Activated CD4-positive, CD25-positive, alpha-beta regulatory T cell treated with anti-CD3 and anti-CD28 coated beads, Interleukin-2, amount 50 U/mL, for 24 hours (primary cell): ENCODE measurements at regions not wholly inside any gene's neighbourhood (a gene's known extent, or its start where the extent isn't known, plus 50 kb on each side); places are given as distances from the start of the nearest gene placed in this dataset.

Experiments used
- ATAC-seq, 2 donors: fragments of 150-1000 bp; cut with Tn5 transposase; one replicate each; pipeline ENCODE4 v1.10.0; 2021; ENCODE audit warnings: mild to moderate bottlenecking in 1 of 2, moderate library complexity in 1 of 2

DNA sequence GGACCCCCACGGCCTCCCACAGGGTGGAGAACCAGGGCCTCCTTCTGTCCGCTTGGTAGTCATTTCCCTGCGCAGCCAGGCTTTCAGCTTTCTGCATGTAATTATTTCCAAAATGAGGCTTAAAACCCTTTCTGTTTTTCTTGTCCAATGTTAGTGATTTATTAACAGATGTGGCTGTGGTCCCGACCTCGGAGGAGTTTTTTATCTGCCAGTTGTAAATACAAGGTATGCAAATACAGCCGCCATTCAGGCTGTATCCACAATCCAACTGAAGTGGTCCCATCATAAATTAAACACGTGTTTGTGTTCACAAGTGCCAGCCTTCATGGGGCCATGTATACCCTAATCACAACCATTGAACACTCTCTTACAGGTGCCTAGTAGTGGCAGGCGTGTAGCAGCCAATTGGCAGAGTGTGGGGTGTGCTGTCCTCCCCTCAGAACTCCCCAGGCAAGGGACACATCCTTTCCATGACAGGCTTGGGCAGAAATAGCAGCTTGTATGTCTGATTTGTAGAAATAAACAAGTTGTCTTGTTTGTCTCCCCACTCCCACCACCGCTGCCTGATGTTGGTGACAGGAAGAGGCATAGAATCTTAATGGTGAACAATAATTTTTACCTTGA is 251.3 kb upstream of the MKI67 start:
- ATAC-seq = no peak

GRCh38 chr10:128377988-128378387 is 251.8 kb upstream of the MKI67 start:
- ATAC-seq = no peak

- no peak for ATAC-seq
Observed at GRCh38 chr10:128380946-128381345, 254.7 kb upstream of the MKI67 start.

GRCh38 chr10:128382225-128382624 is 256.0 kb upstream of the MKI67 start:
- no peak for ATAC-seq

GRCh38 chr10:128384831-128385230 is 258.6 kb upstream of the MKI67 start:
- ATAC-seq = no peak

GRCh38 chr10:128386231-128386630 is 260.0 kb upstream of the MKI67 start:
- no peak for ATAC-seq

GRCh38 chr10:128386816-128387604 is 260.8 kb upstream of the MKI67 start:
- no peak for ATAC-seq

- no peak for ATAC-seq
Observed at GRCh38 chr10:128390596-128390995, 264.4 kb upstream of the MKI67 start.

DNA sequence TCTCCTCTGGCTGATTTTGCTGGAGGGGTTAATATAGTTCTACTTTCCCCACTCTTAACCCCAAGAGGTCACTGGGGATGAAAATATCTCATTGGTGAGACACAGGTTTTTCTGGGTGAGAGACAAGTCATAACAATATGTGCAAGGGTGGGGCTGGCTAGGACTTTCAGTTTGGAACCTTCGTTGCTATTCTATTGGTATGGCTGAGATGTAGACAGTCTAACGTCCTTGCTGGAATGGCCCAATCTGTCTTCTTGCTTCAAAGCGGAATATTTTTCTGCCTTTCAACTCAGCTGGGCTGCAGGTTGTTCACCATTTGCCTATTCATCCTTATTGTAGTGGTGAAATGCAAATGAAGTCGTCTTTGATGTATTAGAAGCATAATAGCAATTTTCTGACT is 267.3 kb upstream of the MKI67 start:
- ATAC-seq = no peak

DNA sequence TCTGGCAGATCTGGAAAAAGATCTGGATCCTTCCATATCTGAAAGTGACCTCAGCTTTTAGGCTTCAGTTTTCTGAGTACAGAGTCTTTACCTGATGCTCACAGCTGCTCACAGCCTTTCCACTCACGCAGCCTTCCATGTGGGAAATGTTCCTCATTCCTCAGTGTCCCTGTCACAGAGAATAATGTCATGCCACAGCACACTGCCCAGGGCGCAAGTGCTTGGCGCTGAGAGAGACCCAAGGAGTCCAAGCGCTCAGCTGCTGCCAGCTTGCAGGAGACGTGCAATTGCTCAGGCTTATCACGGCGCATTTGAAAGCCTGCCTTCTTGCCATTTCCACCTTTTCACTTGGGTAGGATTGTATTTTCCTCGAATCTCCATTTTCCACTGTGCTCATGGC is 271.9 kb upstream of the MKI67 start:
- ATAC-seq = no peak

- ATAC-seq = no peak
Observed at GRCh38 chr10:128398999-128399398, 272.8 kb upstream of the MKI67 start.

GRCh38 chr10:128400564-128400963 is 274.3 kb upstream of the MKI67 start:
- no peak for ATAC-seq

DNA sequence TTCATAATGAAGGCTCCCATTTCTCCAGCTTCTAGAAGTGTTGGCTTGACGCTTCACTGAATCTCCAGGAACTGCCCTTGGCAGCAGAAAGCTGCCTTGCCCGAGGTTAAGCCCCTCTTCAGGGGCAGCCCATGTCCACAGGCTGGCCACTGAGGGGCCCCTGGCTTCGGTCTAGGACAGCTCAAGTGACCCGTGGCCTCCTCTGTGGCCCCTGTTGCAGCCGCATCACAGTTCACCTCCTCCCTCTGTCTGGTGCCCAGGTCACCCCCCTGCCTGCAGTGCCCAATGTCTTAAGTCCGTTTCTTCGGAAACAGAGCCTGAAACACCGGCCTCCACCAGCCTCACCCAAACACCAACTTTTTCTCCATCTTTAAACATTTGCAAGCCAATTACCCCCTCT is 279.2 kb upstream of the MKI67 start:
- ATAC-seq = no peak

GRCh38 chr10:128411643-128412042 is 285.4 kb upstream of the MKI67 start:
- no peak for ATAC-seq

GRCh38 chr10:128414568-128414967 is 288.3 kb upstream of the MKI67 start:
- ATAC-seq = no peak

DNA sequence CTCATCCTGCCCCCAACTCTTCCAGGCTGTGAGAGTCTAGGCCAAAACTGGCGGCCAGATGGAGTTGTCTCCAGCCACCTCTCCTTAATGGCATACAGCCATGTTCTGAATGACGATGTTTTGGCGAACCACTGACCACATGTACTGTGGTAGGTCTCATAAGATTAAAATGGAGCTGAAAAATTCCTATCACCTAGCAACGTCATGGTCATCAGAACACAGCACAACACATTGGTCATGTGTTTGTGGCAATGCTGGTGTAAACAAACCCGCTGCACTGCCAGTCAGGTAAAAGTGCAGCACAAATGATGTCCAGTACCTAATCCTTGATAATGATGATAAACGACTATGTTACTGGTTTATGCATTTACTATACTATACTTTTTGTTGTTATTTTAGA is 290.0 kb upstream of the MKI67 start:
- ATAC-seq = no peak

- no peak for ATAC-seq
Observed at GRCh38 chr10:128417826-128418225, 291.6 kb upstream of the MKI67 start.

DNA sequence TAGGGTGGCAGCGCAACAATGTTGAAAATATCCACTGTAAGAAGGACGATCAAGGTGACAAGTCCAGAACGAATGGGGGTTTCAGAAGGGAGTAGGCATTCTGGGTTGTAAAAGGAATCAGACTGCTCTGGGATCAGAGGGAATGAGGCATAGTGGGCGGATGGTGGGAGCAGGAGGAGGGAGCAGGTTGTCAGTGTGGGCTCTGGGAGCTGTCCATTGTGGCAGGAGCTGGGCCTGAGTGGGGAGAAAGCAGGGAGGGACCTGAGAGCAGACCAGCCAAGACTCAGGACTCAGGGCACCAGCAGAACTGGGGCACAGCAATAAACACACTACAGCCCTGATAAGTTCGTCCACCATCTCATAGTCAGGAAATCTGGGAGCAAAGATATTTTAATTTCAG is 292.6 kb upstream of the MKI67 start:
- ATAC-seq = no peak

DNA sequence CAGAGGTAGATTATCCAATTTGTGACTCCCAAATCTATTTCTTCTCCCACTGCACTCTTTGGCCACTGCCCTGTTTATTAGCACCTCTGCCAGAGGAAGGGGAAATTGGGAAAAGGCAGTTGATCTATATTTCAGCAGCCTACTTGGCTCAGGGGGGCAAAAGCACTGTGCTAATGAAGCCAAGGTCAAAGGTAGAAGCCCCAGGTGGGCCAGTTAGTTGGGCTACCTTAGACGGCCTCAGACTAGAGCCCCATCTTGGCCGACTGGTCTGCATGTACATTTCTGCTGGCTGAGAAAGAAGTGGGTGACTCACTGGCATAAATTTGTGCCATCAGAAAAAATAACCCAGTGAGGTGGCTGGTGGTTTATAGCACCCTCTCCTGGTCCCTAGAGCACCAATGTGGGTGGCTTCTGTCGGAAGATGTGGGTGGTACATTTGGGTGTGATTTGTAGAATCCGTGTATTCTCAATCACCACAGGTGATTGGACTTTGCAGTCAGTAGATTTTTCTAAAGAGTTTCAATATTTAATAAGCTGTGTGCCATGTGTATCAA is 293.3 kb upstream of the MKI67 start:
- ATAC-seq = no peak

DNA sequence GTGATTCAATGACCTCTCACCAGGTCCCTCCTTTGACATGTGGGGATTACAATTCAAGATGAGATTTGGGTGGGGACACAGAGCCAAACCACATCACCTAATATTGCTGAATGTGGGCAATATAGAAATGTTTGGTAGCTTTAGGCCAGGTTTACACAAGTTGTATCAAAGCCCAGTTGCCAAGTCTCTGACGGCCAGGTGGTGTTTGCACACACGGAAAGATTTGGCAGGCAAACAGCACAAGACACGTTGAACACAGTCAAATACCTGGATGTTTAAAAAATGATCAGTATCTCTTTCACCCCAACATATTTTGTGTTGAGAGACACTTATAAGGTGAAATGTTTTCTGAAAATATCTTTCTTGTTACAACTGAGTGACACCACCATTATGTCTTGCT is 294.4 kb upstream of the MKI67 start:
- ATAC-seq = no peak

DNA sequence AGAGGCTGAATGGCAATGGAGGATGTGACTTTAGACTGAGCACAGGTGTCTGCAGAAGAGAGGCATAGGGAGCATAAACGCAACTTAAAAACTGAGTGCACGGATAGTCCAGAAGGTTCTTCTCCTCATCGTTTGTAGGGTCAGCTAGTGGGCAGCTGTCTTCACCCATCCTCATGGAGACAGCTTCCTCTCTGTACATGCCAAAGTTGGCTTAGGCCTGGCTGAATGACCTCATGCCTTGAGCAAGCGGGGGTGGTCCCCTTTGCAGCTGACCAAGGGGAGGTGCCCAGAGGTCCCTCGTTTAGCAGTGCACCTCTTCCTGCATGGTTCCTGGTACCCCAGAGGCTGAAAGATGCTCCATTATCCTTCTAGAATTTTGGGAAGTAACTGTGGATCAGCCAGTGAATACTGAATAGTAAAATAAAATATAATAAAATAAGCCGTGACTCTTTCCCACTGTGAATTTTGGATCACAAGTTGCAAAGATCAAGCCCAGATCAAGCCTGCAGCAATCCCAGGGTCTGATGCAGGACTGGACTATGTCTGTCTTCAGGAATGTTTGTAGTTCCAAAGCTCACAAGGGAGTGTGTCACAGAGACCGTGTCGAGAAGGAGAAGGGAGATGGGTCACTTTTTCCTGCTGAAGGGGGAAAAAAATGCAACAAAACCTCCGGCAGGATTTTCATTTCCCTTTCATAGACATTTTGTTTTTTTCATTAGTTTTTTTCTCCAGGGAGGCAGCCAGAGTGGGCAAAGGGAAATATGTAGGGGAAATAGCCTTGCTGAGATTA is 295.3 kb upstream of the MKI67 start:
- ATAC-seq = no peak

DNA sequence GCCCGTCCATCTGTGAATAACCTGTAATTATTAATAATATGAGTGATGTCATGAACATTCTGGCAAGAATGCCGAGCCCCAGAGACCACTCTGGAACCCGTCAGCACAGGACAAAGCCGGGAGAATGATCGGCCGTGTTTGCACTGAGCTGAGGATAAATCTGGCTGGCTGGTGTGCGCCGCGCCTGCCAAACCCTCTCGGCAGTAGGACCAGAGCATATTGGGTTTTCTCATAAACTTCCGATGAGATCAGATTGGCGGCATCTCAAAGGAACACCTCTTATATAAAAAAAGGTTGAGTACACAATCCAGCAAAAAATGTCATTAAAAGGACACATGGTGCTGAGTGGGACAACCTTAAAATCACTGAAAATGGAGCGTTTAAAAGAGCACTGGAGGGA is 296.0 kb upstream of the MKI67 start:
- ATAC-seq = no peak

DNA sequence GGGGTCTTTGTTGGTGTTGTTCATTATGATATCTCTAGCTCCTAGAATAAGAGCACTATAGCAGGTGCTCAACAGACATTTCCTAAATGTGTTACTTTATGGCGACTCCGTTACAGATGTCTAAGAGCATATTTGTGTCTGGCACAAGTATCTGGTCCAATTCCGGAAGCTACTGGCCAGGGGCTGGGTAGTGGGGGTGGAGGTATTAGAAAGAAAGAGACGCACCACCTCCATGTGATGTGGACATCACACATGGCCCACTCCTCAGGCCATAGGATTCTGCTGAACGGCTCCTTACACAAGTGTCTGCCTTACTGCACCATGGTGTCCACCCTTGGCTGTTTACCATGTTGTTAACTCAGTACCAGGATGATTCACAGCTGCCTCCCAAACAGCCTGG is 296.8 kb upstream of the MKI67 start:
- no peak for ATAC-seq

- no peak for ATAC-seq
Observed at GRCh38 chr10:128429321-128429720, 303.1 kb upstream of the MKI67 start.
